A673 (cell line): ENCODE measurements at regions not wholly inside any gene's neighbourhood (a gene's known extent, or its start where the extent isn't known, plus 50 kb on each side); places are given as distances from the start of the nearest gene placed in this dataset.
"Not testable (repeated sequence)": the region's sequence is repeated elsewhere in the genome, so short reads cannot be mapped to it uniquely, and the experiment has no call there.

ENCODE experiments used
- BruUV-seq: library from RNA; stranded (reverse); fragments of 400-500 nt; replicated peaks from 2 replicates; lab custom pipeline; 2021; lab: Mats Ljungman, UMichigan
- CTCF ChIA-PET: fragments of 300-600 bp; sonication (Branson Sonifier 250); formaldehyde crosslinking; loops from one replicate; lab custom pipeline; 2022; ENCODE audit warnings: antibody characterized with exemption; lab: Charles Lee
- POLR2A ChIA-PET: fragments of 300-600 bp; sonication (Branson Sonifier 250); formaldehyde crosslinking; loops from one replicate; lab custom pipeline; 2022; ENCODE audit warnings: antibody characterized with exemption; ENCODE audit not compliant: low non-redundant PET; lab: Charles Lee
- DNase-seq: peaks from one replicate; pipeline ENCODE4 v3.0.0-alpha.2; 2015; ENCODE audit warnings: low spot score
- H3K27ac ChIP-seq: fragments of 200-600 bp; sonication (generic); 2 replicates; pipeline ENCODE4 v1.5.1; 2016; ENCODE audit warnings: mixed run types, low read depth, mild to moderate bottlenecking, mixed read lengths, antibody characterized with exemption, low read length; ENCODE audit not compliant: poor library complexity, severe bottlenecking
- H3K27me3 ChIP-seq: fragments of 200-600 bp; sonication (generic); replicated peaks from 2 replicates; pipeline ENCODE4 v1.6.1; 2017; ENCODE audit warnings: mixed run types, low read depth, mild to moderate bottlenecking, mixed read lengths, antibody characterized with exemption, low read length; ENCODE audit not compliant: insufficient read depth, poor library complexity
- H3K36me3 ChIP-seq: fragments of 200-600 bp; sonication (generic); 2 replicates; pipeline ENCODE4 v1.6.1; 2016; ENCODE audit warnings: mixed run types, mild to moderate bottlenecking, mixed read lengths, antibody characterized with exemption, low read length; ENCODE audit not compliant: insufficient read depth, poor library complexity, severe bottlenecking
- H3K4me1 ChIP-seq: fragments of 200-600 bp; sonication (generic); 2 replicates; pipeline ENCODE4 v1.6.1; 2017; ENCODE audit warnings: mixed run types, mild to moderate bottlenecking, mixed read lengths, antibody characterized with exemption, low read length; ENCODE audit not compliant: insufficient read depth, poor library complexity, severe bottlenecking
- H3K4me3 ChIP-seq: fragments of 200-600 bp; sonication (generic); 2 replicates; pipeline ENCODE4 v1.5.1; 2016; ENCODE audit warnings: low read depth, mixed run types, mild to moderate bottlenecking, mixed read lengths, low read length; ENCODE audit not compliant: poor library complexity, severe bottlenecking
- H3K9me3 ChIP-seq: fragments of 200-600 bp; sonication (generic); 2 replicates; pipeline ENCODE4 v1.6.1; 2016; ENCODE audit warnings: mixed run types, low read depth, mild to moderate bottlenecking, mixed read lengths, antibody characterized with exemption, low read length; ENCODE audit not compliant: poor library complexity, severe bottlenecking
- EZH2 ChIP-seq: fragments of 200-600 bp; sonication (generic); IDR thresholded peaks from 2 replicates; pipeline ENCODE4 v1.6.1; 2017; ENCODE audit warnings: borderline replicate concordance, low read depth, mild to moderate bottlenecking, mixed read lengths, antibody characterized with exemption, low read length; ENCODE audit not compliant: poor library complexity, severe bottlenecking
- intact Hi-C: fragments of 100-400 bp; cut with micrococcal nuclease; formaldehyde crosslinking; loops from one replicate; pipeline ENCODE4 v1.10.0; 2022; ENCODE audit not compliant: unreplicated experiment
- TF ChIP-seq, protein P1 (sequence below): fragments of 300-800, 200-600 bp; sonication (generic); conservative IDR thresholded peaks from 2 replicates; pipeline ENCODE4 v1.5.1; 2017; ENCODE audit warnings: low read depth, mild to moderate bottlenecking, antibody characterized with exemption, low read length, moderate library complexity, mixed read lengths

DNA sequence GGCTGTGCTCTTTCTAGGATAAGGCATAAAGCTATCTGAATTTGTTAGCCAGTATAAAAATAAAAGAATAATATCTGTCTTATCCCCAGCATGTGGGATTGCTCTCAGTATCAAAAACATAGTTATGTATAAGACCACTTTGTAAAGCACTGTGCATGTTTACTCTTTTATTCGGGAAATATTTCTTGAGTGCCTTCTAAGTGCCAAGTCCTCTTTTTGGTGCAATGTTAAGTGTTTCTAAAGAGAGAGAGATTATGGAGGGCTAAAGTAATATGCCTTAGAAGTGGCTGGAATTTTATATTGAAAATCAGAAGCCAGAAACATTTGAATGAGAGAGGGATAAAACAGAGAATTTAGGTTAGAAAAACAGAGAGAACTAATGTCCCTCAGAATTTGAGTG lies 212.0 kb downstream of the ALG10B start:
- no peak overlapping the region for H3K27ac ChIP-seq
- CTCF ChIA-PET, result no interaction called here
- BruUV-seq, result no TSS peak

DNA sequence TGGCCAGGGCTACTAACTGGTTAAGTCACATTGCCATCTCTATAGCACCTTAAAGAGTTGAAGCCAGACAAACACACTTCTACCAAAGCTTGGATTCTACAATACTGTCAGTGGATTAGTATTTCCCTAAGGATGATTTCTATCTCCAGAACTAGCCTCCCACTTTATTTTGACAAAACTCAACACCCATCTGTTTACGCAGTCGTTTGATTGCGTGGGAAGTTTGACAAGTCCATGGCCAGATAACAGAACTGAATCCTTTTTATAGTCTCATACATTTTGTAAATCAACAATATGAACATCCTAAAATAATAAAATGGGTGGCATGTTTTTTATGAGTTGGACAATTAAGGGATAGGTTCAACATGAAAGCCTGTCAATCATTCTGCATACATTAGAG lies 212.7 kb downstream of the ALG10B start:
- intact Hi-C loops, DNase-seq, H3K27me3 ChIP-seq, H3K27ac ChIP-seq, POLR2A ChIA-PET, H3K4me3 ChIP-seq, H3K9me3 ChIP-seq, CTCF ChIA-PET, BruUV-seq, H3K36me3 ChIP-seq, H3K4me1 ChIP-seq: not testable (repeated sequence)

More for the DNA sequence above, 212.0 kb downstream of the ALG10B start:
- H3K4me1 ChIP-seq, result no peaks in the 10 kb centered on the region
- no peaks in the 10 kb centered on the region for H3K9me3 ChIP-seq
- POLR2A ChIA-PET, result no interaction called here
- H3K27me3 ChIP-seq, result peaks cover 9% of the 10 kb centered on the region
- no peaks in the 10 kb centered on the region for H3K36me3 ChIP-seq
- no peak overlapping the region for H3K4me3 ChIP-seq
- intact Hi-C loops, result no loop called here
- TF ChIP-seq, protein P1, sequence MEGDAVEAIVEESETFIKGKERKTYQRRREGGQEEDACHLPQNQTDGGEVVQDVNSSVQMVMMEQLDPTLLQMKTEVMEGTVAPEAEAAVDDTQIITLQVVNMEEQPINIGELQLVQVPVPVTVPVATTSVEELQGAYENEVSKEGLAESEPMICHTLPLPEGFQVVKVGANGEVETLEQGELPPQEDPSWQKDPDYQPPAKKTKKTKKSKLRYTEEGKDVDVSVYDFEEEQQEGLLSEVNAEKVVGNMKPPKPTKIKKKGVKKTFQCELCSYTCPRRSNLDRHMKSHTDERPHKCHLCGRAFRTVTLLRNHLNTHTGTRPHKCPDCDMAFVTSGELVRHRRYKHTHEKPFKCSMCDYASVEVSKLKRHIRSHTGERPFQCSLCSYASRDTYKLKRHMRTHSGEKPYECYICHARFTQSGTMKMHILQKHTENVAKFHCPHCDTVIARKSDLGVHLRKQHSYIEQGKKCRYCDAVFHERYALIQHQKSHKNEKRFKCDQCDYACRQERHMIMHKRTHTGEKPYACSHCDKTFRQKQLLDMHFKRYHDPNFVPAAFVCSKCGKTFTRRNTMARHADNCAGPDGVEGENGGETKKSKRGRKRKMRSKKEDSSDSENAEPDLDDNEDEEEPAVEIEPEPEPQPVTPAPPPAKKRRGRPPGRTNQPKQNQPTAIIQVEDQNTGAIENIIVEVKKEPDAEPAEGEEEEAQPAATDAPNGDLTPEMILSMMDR, result no peak
- TF ChIP-seq EZH2, result no peak
- no peak for DNase-seq

DNA sequence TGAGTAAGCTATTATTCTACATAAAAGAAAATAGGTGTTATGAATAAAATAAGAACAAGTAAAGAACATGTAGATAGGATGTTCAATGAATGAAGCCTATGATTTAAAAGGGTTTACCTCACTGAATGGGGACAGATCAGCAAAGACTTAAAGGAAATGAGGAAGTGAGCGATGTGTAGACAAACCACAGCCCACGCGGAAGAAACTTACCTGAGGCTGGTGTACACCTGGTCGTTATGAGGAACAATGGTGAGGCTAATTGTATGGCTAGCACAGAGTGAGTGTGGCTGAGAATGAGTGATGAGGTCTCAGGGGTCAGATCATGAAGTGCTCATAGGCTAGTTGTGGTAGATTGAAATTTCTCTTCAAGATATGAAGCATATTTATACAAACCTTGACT lies 221.7 kb downstream of the ALG10B start:
- Histone ChIP-seq H3K4me3 (no peak overlapping the region), H3K9me3 (no peaks in the 10 kb centered on the region), H3K4me1 (no peaks in the 10 kb centered on the region), H3K27me3 (no peaks in the 10 kb centered on the region), H3K36me3 (no peaks in the 10 kb centered on the region), H3K27ac (no peak overlapping the region)
- no peak for DNase-seq
- no TSS peak for BruUV-seq
- intact Hi-C loops, result no loop called here
- CTCF ChIA-PET, result no interaction called here
- POLR2A ChIA-PET, result no interaction called here
- TF ChIP-seq EZH2, result no peak
- TF ChIP-seq, protein P1, result no peak

DNA sequence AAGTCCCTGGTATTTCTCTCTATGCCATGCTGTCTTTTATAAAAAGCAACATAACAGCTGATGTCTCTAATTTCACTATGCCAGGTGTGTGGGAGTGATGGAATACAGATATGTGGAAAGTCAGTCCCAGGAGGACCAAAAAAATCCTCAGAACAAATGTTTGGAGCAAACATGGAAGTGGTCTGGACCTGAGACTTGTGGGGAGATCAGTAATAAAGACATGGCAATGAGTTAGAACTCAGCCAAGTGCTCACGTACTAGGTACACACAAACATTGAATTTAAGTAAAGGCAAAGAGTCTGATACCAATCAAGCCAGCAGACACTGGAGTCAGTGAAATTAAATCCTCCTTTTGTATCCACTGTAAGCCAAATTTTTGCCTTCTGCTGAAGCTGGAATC lies 223.6 kb downstream of the ALG10B start:
- Histone ChIP-seq H3K27ac (no peak overlapping the region), H3K4me3 (no peak overlapping the region), H3K27me3 (no peaks in the 10 kb centered on the region), H3K4me1 (no peaks in the 10 kb centered on the region), H3K36me3 (no peaks in the 10 kb centered on the region), H3K9me3 (no peaks in the 10 kb centered on the region)
- BruUV-seq, result no TSS peak
- ChIA-PET CTCF (no interaction called here), POLR2A (no interaction called here)
- no peak for DNase-seq
- TF ChIP-seq EZH2, result no peak
- TF ChIP-seq, protein P1, result no peak
- intact Hi-C loops, result no loop called here
